IMR-90 (cell line): ENCODE measurements at regions not wholly inside any gene's neighbourhood (a gene's known extent, or its start where the extent isn't known, plus 50 kb on each side); places are given as distances from the start of the nearest gene placed in this dataset.

ENCODE experiments used
- CTCF ChIP-seq: conservative IDR thresholded peaks from 2 replicates; pipeline ENCODE4 v1.5.1; 2012; ENCODE audit warnings: mild to moderate bottlenecking, low read depth, low read length, improper control_type of control experiment
- POLR2A ChIP-seq: IDR thresholded peaks from 2 replicates; pipeline ENCODE4 v1.6.1; 2012; ENCODE audit warnings: mild to moderate bottlenecking, low read depth, low read length
- SMC3 ChIP-seq: fragments of 150-350 bp; IDR thresholded peaks from 2 replicates; pipeline ENCODE4 v1.6.1; 2016; ENCODE audit warnings: low read depth, mild to moderate bottlenecking, antibody characterized with exemption, low read length, moderate library complexity

GRCh38 chr10:44578271-44578670 is 193.4 kb upstream of the CXCL12 start:
- TF ChIP-seq POLR2A (no peak), CTCF (no peak), SMC3 (no peak)
